GM12878 (cell line): ENCODE measurements at regions not wholly inside any gene's neighbourhood (a gene's known extent, or its start where the extent isn't known, plus 50 kb on each side); places are given as distances from the start of the nearest gene placed in this dataset.

Experiments used
- ATF2 ChIP-seq: IDR thresholded peaks from 2 replicates; pipeline ENCODE4 v1.6.1; 2012; ENCODE audit warnings: low read length, inconsistent platforms
- BCL11A ChIP-seq: IDR thresholded peaks from 2 replicates; pipeline ENCODE4 v1.6.1; 2011; ENCODE audit warnings: low read depth, low read length
- BRCA1 ChIP-seq: IDR thresholded peaks from 2 replicates; pipeline ENCODE4 v1.6.1; 2011; ENCODE audit warnings: low read depth, low read length, improper control_type of control experiment
- CBFB ChIP-seq: IDR thresholded peaks from 2 replicates; pipeline ENCODE4 v1.6.1; 2016; ENCODE audit warnings: antibody characterized with exemption, low read depth
- MTA2 ChIP-seq: fragments of 450-650 bp; IDR thresholded peaks from 2 replicates; pipeline ENCODE4 v1.6.1; 2016; ENCODE audit warnings: low read depth, mild to moderate bottlenecking, moderate library complexity
- POU2F2 ChIP-seq: IDR thresholded peaks from 3 replicates; pipeline ENCODE4 v1.6.1; 2011; ENCODE audit warnings: low read depth, mild to moderate bottlenecking, low read length, borderline replicate concordance
- RAD21 ChIP-seq: IDR thresholded peaks from 2 replicates; pipeline ENCODE4 v1.6.1; 2011; ENCODE audit warnings: mild to moderate bottlenecking, low read depth, low read length, moderate library complexity; ENCODE audit not compliant: insufficient read depth
- RUNX3 ChIP-seq: IDR thresholded peaks from 2 replicates; pipeline ENCODE4 v1.6.1; 2012; ENCODE audit warnings: low read length, inconsistent platforms
- ZBTB4 ChIP-seq: fragments of 450-650 bp; formaldehyde crosslinking; IDR thresholded peaks from 2 replicates; pipeline ENCODE4 v1.4.0; 2022; ENCODE audit warnings: mild to moderate bottlenecking, moderate library complexity
- TF ChIP-seq, protein P1 (sequence below): fragments of 450-650 bp; IDR thresholded peaks from 2 replicates; pipeline ENCODE4 v1.6.1; 2017; ENCODE audit warnings: mild to moderate bottlenecking, low read depth, inconsistent platforms; ENCODE audit not compliant: poor library complexity, severe bottlenecking
- TF ChIP-seq, protein P2 (sequence below): fragments of 150-350 bp; IDR thresholded peaks from 2 replicates; pipeline ENCODE4 v1.6.1; 2014; ENCODE audit warnings: mild to moderate bottlenecking, low read depth, low read length
- TF ChIP-seq, protein P3 (sequence below): IDR thresholded peaks from 2 replicates; pipeline ENCODE4 v1.6.1; 2012; ENCODE audit warnings: improper control_type of control experiment, low read depth, low read length; ENCODE audit not compliant: insufficient replicate concordance

DNA sequence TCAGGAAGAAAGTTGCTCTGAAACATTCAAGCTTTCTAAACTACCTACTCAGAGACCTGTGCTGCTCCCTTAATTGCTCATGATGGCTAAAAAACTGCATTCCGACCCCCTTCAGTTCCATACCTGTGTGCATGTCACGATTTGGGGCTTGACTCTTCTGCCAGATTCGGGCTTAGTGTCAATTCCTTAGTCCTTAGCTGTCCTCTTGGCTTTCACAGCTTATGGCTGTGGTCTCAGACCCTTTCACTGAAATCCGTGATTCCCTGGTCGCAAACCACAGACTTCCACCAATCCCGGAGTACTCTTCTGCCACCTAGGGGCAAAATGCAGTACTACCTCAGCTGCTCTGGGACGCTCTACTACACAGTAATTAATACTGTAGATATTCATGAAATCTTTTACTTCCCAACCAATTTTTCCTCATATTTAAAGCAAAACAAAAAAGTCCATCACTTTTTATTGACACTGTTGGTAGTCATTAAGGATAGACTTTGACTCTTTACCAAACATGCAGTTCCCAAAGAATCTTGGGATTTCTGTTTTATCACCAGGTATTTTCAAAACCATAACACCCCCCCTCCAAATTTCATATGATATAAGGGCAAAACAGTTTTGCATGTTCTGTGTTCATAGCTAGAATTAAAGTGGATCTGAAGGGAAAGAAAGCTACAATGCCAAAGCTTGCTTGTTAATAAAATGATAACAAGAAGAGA is 617.4 kb downstream of the SLCO4C1 start (continued):
- TF ChIP-seq ZBTB4 (CRISPR knock-in tag) = no peak
- no peak for TF ChIP-seq BRCA1
- no peak for TF ChIP-seq BCL11A
- TF ChIP-seq RUNX3 = peak; percentile 76
- TF ChIP-seq ATF2 = no peak
- TF ChIP-seq, protein P1, sequence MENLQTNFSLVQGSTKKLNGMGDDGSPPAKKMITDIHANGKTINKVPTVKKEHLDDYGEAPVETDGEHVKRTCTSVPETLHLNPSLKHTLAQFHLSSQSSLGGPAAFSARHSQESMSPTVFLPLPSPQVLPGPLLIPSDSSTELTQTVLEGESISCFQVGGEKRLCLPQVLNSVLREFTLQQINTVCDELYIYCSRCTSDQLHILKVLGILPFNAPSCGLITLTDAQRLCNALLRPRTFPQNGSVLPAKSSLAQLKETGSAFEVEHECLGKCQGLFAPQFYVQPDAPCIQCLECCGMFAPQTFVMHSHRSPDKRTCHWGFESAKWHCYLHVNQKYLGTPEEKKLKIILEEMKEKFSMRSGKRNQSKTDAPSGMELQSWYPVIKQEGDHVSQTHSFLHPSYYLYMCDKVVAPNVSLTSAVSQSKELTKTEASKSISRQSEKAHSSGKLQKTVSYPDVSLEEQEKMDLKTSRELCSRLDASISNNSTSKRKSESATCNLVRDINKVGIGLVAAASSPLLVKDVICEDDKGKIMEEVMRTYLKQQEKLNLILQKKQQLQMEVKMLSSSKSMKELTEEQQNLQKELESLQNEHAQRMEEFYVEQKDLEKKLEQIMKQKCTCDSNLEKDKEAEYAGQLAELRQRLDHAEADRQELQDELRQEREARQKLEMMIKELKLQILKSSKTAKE = no peak
- TF ChIP-seq MTA2 = no peak
- TF ChIP-seq RAD21 = peak; percentile 79
- TF ChIP-seq, protein P2, sequence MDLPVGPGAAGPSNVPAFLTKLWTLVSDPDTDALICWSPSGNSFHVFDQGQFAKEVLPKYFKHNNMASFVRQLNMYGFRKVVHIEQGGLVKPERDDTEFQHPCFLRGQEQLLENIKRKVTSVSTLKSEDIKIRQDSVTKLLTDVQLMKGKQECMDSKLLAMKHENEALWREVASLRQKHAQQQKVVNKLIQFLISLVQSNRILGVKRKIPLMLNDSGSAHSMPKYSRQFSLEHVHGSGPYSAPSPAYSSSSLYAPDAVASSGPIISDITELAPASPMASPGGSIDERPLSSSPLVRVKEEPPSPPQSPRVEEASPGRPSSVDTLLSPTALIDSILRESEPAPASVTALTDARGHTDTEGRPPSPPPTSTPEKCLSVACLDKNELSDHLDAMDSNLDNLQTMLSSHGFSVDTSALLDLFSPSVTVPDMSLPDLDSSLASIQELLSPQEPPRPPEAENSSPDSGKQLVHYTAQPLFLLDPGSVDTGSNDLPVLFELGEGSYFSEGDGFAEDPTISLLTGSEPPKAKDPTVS = no peak
- TF ChIP-seq CBFB = no peak; the same call in 1 of the 2 replicates
- TF ChIP-seq POU2F2 = no peak
- TF ChIP-seq, protein P3, sequence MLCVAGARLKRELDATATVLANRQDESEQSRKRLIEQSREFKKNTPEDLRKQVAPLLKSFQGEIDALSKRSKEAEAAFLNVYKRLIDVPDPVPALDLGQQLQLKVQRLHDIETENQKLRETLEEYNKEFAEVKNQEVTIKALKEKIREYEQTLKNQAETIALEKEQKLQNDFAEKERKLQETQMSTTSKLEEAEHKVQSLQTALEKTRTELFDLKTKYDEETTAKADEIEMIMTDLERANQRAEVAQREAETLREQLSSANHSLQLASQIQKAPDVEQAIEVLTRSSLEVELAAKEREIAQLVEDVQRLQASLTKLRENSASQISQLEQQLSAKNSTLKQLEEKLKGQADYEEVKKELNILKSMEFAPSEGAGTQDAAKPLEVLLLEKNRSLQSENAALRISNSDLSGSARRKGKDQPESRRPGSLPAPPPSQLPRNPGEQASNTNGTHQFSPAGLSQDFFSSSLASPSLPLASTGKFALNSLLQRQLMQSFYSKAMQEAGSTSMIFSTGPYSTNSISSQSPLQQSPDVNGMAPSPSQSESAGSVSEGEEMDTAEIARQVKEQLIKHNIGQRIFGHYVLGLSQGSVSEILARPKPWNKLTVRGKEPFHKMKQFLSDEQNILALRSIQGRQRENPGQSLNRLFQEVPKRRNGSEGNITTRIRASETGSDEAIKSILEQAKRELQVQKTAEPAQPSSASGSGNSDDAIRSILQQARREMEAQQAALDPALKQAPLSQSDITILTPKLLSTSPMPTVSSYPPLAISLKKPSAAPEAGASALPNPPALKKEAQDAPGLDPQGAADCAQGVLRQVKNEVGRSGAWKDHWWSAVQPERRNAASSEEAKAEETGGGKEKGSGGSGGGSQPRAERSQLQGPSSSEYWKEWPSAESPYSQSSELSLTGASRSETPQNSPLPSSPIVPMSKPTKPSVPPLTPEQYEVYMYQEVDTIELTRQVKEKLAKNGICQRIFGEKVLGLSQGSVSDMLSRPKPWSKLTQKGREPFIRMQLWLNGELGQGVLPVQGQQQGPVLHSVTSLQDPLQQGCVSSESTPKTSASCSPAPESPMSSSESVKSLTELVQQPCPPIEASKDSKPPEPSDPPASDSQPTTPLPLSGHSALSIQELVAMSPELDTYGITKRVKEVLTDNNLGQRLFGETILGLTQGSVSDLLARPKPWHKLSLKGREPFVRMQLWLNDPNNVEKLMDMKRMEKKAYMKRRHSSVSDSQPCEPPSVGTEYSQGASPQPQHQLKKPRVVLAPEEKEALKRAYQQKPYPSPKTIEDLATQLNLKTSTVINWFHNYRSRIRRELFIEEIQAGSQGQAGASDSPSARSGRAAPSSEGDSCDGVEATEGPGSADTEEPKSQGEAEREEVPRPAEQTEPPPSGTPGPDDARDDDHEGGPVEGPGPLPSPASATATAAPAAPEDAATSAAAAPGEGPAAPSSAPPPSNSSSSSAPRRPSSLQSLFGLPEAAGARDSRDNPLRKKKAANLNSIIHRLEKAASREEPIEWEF = no peak
